LoVo (cell line): ENCODE measurements at regions not wholly inside any gene's neighbourhood (a gene's known extent, or its start where the extent isn't known, plus 50 kb on each side); places are given as distances from the start of the nearest gene placed in this dataset.
"Not testable (repeated sequence)": the region's sequence is repeated elsewhere in the genome, so short reads cannot be mapped to it uniquely, and the experiment has no call there.

Experiments used
- DNase-seq: peaks from one replicate; pipeline ENCODE4 v3.0.0-alpha.2; 2016; ENCODE audit warnings: low spot score

- no peak for DNase-seq
These were observed 110.7 kb downstream of the UTRN start for GRCh38 chr6:144395826-144396225.

GRCh38 chr6:144397141-144397540 is 112.0 kb downstream of the UTRN start:
- no peak for DNase-seq

- DNase-seq = no peak
These were observed 115.2 kb downstream of the UTRN start for GRCh38 chr6:144400321-144400720.

- DNase-seq = no peak
These were observed 116.9 kb downstream of the UTRN start for GRCh38 chr6:144401736-144402733.

- DNase-seq = no peak
These were observed 117.6 kb downstream of the UTRN start for GRCh38 chr6:144402750-144403149.

GRCh38 chr6:144405163-144405562 is 120.0 kb downstream of the UTRN start:
- DNase-seq = no peak

- no peak for DNase-seq
These were observed 121.7 kb downstream of the UTRN start for GRCh38 chr6:144406796-144407195.

- DNase-seq = no peak
These were observed 123.0 kb downstream of the UTRN start for GRCh38 chr6:144408161-144408560.

- DNase-seq = no peak
These were observed 124.9 kb downstream of the UTRN start for GRCh38 chr6:144410059-144410458.

GRCh38 chr6:144410574-144410973 is 125.4 kb downstream of the UTRN start:
- DNase-seq = not testable (repeated sequence)

GRCh38 chr6:144411531-144412165 is 126.5 kb downstream of the UTRN start:
- no peak for DNase-seq

GRCh38 chr6:144413418-144413817 is 128.3 kb downstream of the UTRN start:
- no peak for DNase-seq

- DNase-seq = no peak
These were observed 129.9 kb downstream of the UTRN start for GRCh38 chr6:144415014-144415413.

- no peak for DNase-seq
These were observed 130.7 kb downstream of the UTRN start for GRCh38 chr6:144415835-144416237.

- no peak for DNase-seq
These were observed 131.1 kb downstream of the UTRN start for GRCh38 chr6:144416244-144416643.

- no peak for DNase-seq
These were observed 131.6 kb downstream of the UTRN start for GRCh38 chr6:144416773-144417172.

GRCh38 chr6:144417681-144418080 is 132.5 kb downstream of the UTRN start:
- DNase-seq = no peak

- DNase-seq = no peak
These were observed 133.9 kb downstream of the UTRN start for GRCh38 chr6:144418959-144419545.

GRCh38 chr6:144423167-144423566 is 138.0 kb downstream of the UTRN start:
- DNase-seq = no peak

- no peak for DNase-seq
These were observed 144.6 kb downstream of the UTRN start for GRCh38 chr6:144429753-144430152.

- DNase-seq = not testable (repeated sequence)
These were observed 148.3 kb downstream of the UTRN start for GRCh38 chr6:144433446-144433845.

- no peak for DNase-seq
These were observed 149.3 kb downstream of the UTRN start for GRCh38 chr6:144434308-144434990.
